HUES64 (cell line): ENCODE measurements at regions not wholly inside any gene's neighbourhood (a gene's known extent, or its start where the extent isn't known, plus 50 kb on each side); places are given as distances from the start of the nearest gene placed in this dataset.
"Not testable (repeated sequence)": the region's sequence is repeated elsewhere in the genome, so short reads cannot be mapped to it uniquely, and the experiment has no call there.

Source experiments
- H3K27ac ChIP-seq: 2 replicates; pipeline ENCODE4 v1.7.0; 2013; ENCODE audit warnings: low read depth, low read length, inconsistent platforms
- H3K27me3 ChIP-seq: 2 replicates; pipeline ENCODE4 v1.6.1; 2013; ENCODE audit warnings: mild to moderate bottlenecking, low read length; ENCODE audit not compliant: insufficient read depth
- H3K36me3 ChIP-seq: 2 replicates; pipeline ENCODE4 v1.6.1; 2013; ENCODE audit warnings: mild to moderate bottlenecking, low read length; ENCODE audit not compliant: insufficient read depth
- H3K4me1 ChIP-seq: 2 replicates; pipeline ENCODE4 v1.6.1; 2013; ENCODE audit warnings: mild to moderate bottlenecking, low read length, moderate library complexity; ENCODE audit not compliant: insufficient read depth
- H3K4me3 ChIP-seq: 2 replicates; pipeline ENCODE4 v1.5.1; 2013; ENCODE audit warnings: mild to moderate bottlenecking, low read length, moderate library complexity
- H3K9ac ChIP-seq: 2 replicates; pipeline ENCODE4 v1.6.1; 2013; ENCODE audit warnings: mild to moderate bottlenecking, low read depth, low read length
- H3K9me3 ChIP-seq: 2 replicates; pipeline ENCODE4 v1.6.1; 2013; ENCODE audit warnings: low read depth, low read length; ENCODE audit not compliant: insufficient read depth
- WGBS: fragments of 150-250, 120-280 bp; methylation state at CpG from one replicate; pipeline ENCODE4 v1.1.7; 2013; ENCODE audit warnings: missing lambda C conversion rate; 5-methylcytosine and 5-hydroxymethylcytosine counted together

DNA sequence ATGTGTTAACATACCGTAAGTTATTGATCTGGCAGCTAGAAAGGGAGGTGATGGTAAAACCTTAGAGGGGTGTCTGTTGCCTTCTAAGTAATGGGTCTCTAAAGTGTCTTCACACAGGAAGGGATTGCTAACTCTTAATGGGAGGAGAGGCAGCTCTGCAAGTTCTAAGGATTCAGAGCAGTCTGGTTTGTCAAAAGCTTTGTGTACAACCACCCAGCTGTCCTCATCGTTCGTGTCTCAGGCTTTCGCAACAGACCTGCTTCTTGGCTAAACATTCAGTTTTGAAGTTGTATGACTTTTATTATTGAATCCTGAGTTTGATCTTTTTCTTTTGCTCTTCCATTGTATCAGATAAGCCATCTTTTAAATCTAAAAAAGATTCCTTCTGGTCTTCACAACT is 404.9 kb downstream of the SQOR start:
- Histone ChIP-seq H3K9ac (no peak overlapping the region), H3K27me3 (no peaks in the 10 kb centered on the region), H3K36me3 (no peaks in the 10 kb centered on the region), H3K4me1 (no peaks in the 10 kb centered on the region), H3K27ac (no peak overlapping the region), H3K9me3 (no peaks in the 10 kb centered on the region), H3K4me3 (no peak overlapping the region)
- 95% methylated on average over 4 of the region's 4 CpGs for WGBS

DNA sequence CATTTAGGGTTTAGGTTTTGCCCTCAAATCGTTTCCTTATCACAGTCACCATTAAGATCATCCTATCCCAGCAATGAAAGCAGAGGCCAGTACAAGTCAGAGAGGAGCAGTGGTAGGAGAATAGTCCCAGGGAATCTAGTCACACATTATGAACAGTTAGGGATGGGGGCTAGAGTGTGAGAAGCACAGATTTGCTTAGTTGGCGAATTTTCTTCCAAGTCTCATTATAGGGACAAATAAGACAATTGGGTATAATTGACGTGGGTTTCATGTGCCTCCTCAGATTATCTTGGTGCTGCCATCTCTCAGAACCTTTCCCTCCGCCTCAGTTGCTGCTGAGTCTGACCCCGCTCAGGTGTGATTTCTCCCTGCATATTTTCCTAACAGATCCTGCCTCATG is 407.1 kb downstream of the SQOR start:
- no peaks in the 10 kb centered on the region for H3K9me3 ChIP-seq
- no peaks in the 10 kb centered on the region for H3K4me1 ChIP-seq
- no peak overlapping the region for H3K27ac ChIP-seq
- no peaks in the 10 kb centered on the region for H3K27me3 ChIP-seq
- 94% methylated on average over 5 of the region's 5 CpGs for WGBS
- no peak overlapping the region for H3K4me3 ChIP-seq
- no peak overlapping the region for H3K9ac ChIP-seq
- H3K36me3 ChIP-seq, result no peaks in the 10 kb centered on the region

DNA sequence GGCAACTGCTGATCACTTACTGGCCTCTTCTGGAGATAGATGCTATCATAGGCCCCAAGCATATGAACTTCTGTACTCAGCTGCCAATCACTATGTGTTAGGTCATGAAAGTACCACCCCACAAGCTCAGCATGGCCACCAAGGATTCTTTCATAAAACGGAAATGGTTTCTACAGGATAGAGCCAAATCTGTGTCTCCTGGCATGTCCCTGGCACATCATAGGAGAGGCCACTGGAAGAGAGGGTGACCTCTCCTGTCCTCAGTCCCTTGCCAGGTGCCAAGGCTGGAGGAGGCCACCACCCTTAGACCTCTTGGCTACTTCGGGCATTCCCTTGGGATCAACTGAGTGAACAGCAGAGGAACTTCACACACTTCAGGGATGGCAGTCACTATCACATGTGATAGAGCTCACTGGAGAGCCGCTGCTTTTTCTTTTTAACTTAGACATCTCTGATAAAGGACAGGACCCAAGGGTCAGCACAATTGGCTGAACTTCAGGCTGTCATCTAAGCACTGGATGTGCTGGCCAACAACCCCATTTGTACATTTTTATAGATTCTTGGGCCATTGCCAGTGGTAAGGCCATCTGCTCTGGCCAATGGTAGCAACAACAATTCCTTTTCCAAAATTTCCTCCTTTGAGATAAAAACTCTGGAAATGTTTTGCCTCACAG is 425.2 kb downstream of the SQOR start:
- Histone ChIP-seq H3K4me1 (no peaks in the 10 kb centered on the region), H3K36me3 (no peaks in the 10 kb centered on the region), H3K9me3 (no peaks in the 10 kb centered on the region), H3K9ac (no peak overlapping the region), H3K27me3 (no peaks in the 10 kb centered on the region), H3K27ac (no peak overlapping the region), H3K4me3 (no peak overlapping the region)
- WGBS, result 96% methylated on average over 3 of the region's 3 CpGs

DNA sequence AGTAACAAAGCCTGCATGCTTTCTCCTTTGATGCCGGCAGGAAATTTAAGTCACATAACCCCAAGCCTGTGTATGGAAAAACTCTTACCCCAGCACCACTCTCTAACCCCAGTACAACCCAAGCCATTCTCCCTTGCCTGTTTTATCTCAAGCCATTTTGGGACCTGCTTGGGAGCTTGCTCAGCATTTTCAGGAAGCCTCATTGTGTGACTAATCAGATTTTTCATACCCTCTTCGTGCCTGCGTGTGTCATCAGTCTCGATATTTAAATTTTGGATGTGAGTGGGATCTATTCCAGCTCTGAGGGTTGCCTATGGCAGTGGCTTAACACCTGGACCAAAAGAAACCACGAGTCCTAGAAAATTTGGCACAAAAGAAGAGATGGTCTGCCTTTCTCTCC is 426.2 kb downstream of the SQOR start:
- Histone ChIP-seq H3K27me3 (no peaks in the 10 kb centered on the region), H3K27ac (no peak overlapping the region), H3K9ac (no peak overlapping the region), H3K9me3 (no peaks in the 10 kb centered on the region), H3K4me1 (no peaks in the 10 kb centered on the region), H3K4me3 (no peak overlapping the region), H3K36me3 (no peaks in the 10 kb centered on the region)
- 92% methylated on average over 5 of the region's 5 CpGs for WGBS

DNA sequence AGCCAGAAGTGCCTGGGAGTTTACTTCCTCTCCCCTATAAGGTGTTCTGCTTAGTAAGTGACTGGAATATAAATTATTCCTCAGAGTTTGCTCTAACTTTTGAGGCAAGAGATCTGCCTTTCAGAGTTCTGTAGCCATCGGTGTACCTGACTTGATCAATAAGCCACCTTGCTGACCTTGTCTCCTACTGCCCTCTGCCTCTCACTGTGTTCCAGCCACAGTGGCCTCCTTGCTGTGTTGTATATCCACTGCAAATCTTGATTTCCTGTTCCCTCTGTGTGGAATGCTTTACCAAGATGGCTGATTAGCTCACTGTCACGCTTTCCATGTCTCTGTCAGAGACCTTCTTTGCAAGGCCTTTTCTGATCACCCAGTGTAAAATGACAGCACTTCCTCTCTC is 442.4 kb downstream of the SQOR start:
- peaks cover 15% of the 10 kb centered on the region; the same call in 1 of the 2 replicates for H3K4me1 ChIP-seq
- no peak overlapping the region for H3K9ac ChIP-seq
- H3K36me3 ChIP-seq, result no peaks in the 10 kb centered on the region
- no peak overlapping the region for H3K27ac ChIP-seq
- H3K9me3 ChIP-seq, result no peaks in the 10 kb centered on the region
- no peaks in the 10 kb centered on the region for H3K27me3 ChIP-seq
- no peak overlapping the region for H3K4me3 ChIP-seq
- WGBS, result 93% methylated on average over 2 of the region's 2 CpGs

DNA sequence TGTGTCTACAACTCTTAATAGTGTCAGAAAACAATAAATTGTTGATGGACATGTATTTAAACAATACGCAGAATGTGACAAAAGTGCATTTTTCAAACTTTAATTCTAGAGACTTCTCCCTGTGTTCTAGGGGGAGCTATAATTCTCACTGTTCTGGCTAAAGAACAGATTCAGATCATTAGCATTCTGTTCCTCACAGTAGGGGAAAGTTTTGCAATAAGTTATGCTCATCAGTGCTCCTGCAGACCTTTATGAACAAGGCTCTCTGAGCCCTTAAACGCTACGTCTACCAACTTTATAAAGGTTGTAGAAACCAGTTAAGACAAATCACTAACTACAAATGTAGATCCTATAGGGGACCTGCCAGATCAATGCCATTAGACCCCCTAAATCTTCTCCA is 444.2 kb downstream of the SQOR start:
- Histone ChIP-seq H3K9ac (no peak overlapping the region), H3K4me3 (no peak overlapping the region), H3K27me3 (no peaks in the 10 kb centered on the region), H3K27ac (no peak overlapping the region), H3K4me1 (peaks cover 15% of the 10 kb centered on the region; the same call in 1 of the 2 replicates), H3K9me3 (no peaks in the 10 kb centered on the region), H3K36me3 (no peaks in the 10 kb centered on the region)
- 96% methylated on average over 3 of the region's 3 CpGs for WGBS

DNA sequence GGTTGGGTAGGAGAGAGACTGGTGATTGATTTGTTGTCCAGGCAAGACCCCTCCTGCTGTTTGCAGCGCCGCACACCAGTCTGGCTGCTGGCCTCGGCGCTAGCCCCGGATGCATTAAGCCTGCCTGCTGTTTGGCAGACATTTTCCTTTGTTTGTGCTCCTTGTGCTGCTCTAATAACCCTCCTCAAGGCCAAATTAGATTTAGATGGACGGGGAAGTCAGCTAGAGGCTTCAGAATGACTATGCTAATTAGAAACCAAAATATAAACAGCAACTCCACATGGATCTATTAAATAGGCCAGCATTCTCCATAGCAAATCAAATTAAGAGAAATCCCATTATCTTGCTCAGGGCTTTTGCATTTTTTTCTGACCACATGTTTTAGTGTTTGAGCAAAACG is 445.2 kb downstream of the SQOR start:
- peaks cover 15% of the 10 kb centered on the region; the same call in 1 of the 2 replicates for H3K4me1 ChIP-seq
- 70% methylated on average over 7 of the region's 7 CpGs for WGBS
- no peak overlapping the region for H3K9ac ChIP-seq
- H3K9me3 ChIP-seq, result no peaks in the 10 kb centered on the region
- no peak overlapping the region for H3K27ac ChIP-seq
- H3K4me3 ChIP-seq, result no peak overlapping the region
- no peaks in the 10 kb centered on the region for H3K36me3 ChIP-seq
- H3K27me3 ChIP-seq, result no peaks in the 10 kb centered on the region

DNA sequence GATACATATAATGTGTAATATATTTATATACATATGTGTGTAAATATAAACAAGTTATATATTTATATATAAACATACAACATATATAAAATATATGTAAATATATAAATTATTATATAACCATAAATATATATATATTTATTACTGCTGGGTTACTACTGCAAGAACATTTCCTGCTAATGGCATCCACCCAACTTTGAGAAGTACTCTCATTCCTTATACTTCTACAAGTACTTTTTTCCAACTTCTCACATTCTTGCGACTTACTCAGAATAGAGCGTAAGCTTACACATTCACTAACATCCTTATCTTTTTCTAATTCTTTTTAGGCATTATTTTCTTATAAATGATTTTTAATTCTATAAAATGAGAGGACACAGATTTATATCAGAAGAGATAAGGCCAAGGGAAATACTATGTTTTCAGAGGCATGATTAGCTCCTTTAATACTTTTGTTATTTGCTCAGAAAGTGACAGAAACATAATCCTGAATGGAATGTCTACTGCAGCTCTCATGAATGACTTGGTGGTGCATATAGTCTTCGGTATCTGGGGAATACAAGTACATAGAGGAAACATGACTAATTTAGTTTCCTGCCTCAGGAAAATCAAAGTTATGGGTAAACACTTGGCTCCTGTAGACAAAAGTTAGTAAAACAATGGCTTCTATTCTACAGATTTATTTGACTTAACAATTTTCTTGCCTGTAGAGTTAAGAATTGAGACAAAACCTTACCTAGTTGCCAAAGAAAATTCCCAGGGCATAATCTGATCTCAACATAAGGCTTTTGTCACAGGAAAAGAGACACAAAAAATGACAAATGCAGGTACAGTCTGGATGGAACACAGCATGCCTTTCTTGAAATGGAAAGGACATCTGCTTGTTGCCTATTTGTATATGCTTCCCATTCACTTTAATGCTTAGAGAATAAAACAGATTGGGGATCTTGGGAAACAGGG is 453.9 kb downstream of the SQOR start:
- no peak overlapping the region for H3K9ac ChIP-seq
- no peak overlapping the region for H3K27ac ChIP-seq
- no peak overlapping the region for H3K4me3 ChIP-seq
- peaks cover 3% of the 10 kb centered on the region; the same call in 1 of the 2 replicates for H3K4me1 ChIP-seq
- WGBS, result 97% methylated on average over 3 of the region's 3 CpGs
- no peaks in the 10 kb centered on the region for H3K36me3 ChIP-seq
- no peaks in the 10 kb centered on the region for H3K27me3 ChIP-seq
- peaks cover 3% of the 10 kb centered on the region; the same call in 1 of the 2 replicates for H3K9me3 ChIP-seq

DNA sequence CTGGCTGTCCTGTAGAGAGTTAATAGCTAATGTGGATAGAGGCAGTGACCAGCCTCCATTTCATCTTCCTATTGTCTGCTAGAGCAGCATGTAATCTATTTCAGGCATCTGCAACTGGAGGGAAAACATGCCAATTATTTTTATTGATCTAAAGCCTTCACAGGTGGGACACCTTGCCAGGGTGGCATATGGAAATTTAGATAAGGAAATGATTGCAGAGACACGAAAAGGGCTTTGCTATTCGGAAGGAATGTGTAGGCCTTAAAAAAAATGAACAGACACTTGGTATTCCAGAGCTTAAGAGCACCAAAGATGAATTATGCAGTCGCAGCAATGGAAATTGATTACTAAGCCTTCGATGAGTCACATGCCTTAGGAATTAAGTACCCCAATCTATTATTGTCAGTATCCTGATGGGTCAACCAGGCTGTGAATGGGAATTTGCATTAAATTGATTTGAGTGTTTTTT is 454.7 kb downstream of the SQOR start:
- Histone ChIP-seq H3K27ac (no peak overlapping the region), H3K9me3 (peaks cover 3% of the 10 kb centered on the region; the same call in 1 of the 2 replicates), H3K36me3 (no peaks in the 10 kb centered on the region), H3K27me3 (no peaks in the 10 kb centered on the region), H3K9ac (no peak overlapping the region), H3K4me3 (no peak overlapping the region), H3K4me1 (peaks cover 3% of the 10 kb centered on the region; the same call in 1 of the 2 replicates)
- WGBS, result 92% methylated on average over 4 of the region's 4 CpGs

DNA sequence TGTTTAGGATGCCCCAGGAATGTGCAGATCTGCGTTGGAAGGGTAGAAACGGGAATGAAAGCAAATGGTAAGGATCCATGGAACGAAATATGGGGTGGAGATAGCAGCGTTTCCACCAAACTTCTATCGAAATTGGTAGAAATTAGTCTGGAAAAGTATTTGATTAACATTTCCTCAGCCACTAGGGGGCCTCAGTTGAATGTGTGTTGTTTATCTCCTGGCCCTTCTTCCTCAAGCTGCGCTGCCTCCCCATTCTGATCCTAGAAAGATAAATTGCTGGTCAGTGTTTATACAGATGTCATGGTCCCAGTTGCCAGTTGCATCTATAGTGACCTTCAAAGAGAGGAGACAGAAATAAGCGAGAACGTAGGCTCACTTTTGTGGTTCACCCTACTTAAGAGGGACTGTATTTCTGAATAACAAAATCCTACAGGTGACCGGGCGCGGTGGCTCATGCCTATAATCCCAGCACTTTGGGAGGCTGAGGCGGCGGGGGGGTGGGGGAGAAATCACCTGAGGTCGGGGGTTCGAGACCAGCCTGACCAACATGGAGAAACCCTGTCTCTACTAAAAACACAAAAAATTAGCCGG is 457.1 kb downstream of the SQOR start:
- H3K9me3 ChIP-seq, result no peaks in the 10 kb centered on the region
- 71% methylated on average over 16 of the region's 16 CpGs for WGBS
- H3K36me3 ChIP-seq, result no peaks in the 10 kb centered on the region

DNA sequence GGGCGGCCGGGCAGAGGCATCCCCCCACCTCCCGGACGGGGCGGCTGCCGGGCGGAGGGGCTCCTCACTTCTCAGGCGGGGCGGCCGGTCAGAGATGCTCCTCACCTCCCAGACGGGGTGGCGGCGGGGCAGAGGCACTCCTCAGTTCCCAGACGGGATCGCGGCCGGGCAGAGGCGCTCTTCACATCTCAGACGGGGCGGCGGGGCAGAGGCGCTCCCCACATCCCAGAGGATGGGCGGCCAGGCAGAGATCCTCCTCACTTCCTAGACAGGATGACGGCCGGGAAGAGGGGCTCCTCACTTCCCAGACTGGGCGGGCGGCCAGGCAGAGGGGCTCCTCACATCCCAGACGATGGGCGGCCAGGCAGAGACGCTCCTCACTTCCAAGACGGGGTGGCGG is 463.2 kb downstream of the SQOR start:
- H3K9ac ChIP-seq, H3K4me1 ChIP-seq, H3K4me3 ChIP-seq, H3K27ac ChIP-seq, H3K36me3 ChIP-seq, H3K27me3 ChIP-seq: not testable (repeated sequence)
- WGBS, result 95% methylated on average over 32 of the region's 32 CpGs
- peaks cover 30% of the 10 kb centered on the region; the same call in 1 of the 2 replicates for H3K9me3 ChIP-seq

More for the DNA sequence above, 457.1 kb downstream of the SQOR start:
- Histone ChIP-seq H3K9ac (no peak overlapping the region), H3K27ac (no peak overlapping the region), H3K4me1 (peaks cover 3% of the 10 kb centered on the region; the same call in 1 of the 2 replicates), H3K27me3 (no peaks in the 10 kb centered on the region), H3K4me3 (no peak overlapping the region)
